PC-9 (cell line): ENCODE measurements at regions not wholly inside any gene's neighbourhood (a gene's known extent, or its start where the extent isn't known, plus 50 kb on each side); places are given as distances from the start of the nearest gene placed in this dataset.

Experiments used
- EZH2 ChIP-seq: fragments of 200-600 bp; sonication (generic); IDR thresholded peaks from 2 replicates; pipeline ENCODE4 v1.8.0; 2017; ENCODE audit warnings: antibody characterized with exemption, low read depth
- TF ChIP-seq, protein P1 (sequence below): fragments of 200-600 bp; sonication (generic); conservative IDR thresholded peaks from 2 replicates; pipeline ENCODE4 v1.6.1; 2017; ENCODE audit warnings: mixed run types, antibody characterized with exemption, mild to moderate bottlenecking, moderate library complexity

DNA sequence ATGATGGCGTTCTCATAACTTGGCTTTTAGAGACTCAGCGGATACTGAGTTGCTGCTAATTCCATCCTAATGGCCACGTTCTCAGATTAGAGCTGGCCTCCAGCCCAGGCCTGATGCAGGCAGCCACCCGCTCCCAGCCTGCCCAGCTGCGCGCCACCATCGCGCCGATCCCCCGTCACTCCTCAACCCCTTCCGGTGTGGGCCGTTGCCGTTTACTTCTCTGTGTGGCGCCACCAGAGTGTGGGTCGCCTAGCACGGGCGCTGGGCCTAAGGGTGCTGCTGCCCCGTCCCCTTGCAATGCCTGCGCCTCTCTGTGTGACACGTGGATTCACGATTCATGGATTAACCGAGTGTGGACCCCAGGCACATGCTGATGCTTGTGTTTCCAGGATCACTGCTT is 1116.0 kb downstream of the BRD1 start:
- TF ChIP-seq, protein P1, sequence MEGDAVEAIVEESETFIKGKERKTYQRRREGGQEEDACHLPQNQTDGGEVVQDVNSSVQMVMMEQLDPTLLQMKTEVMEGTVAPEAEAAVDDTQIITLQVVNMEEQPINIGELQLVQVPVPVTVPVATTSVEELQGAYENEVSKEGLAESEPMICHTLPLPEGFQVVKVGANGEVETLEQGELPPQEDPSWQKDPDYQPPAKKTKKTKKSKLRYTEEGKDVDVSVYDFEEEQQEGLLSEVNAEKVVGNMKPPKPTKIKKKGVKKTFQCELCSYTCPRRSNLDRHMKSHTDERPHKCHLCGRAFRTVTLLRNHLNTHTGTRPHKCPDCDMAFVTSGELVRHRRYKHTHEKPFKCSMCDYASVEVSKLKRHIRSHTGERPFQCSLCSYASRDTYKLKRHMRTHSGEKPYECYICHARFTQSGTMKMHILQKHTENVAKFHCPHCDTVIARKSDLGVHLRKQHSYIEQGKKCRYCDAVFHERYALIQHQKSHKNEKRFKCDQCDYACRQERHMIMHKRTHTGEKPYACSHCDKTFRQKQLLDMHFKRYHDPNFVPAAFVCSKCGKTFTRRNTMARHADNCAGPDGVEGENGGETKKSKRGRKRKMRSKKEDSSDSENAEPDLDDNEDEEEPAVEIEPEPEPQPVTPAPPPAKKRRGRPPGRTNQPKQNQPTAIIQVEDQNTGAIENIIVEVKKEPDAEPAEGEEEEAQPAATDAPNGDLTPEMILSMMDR = no peak
- no peak for TF ChIP-seq EZH2
